Ovary (tissue), 3 donors: ENCODE measurements at regions not wholly inside any gene's neighbourhood (a gene's known extent, or its start where the extent isn't known, plus 50 kb on each side); places are given as distances from the start of the nearest gene placed in this dataset.

Experiments used
- CTCF ChIP-seq, 3 donors: fragments of 450-650 bp in 2 of 3; fragments of 200-600 bp in 1 of 3; IDR thresholded peaks; one replicate each; pipeline versions ENCODE4 v1.5.1 to v1.8.0; 2016 to 2022; ENCODE audit warnings: antibody characterized with exemption in 3 of 3, mild to moderate bottlenecking in 1 of 3
- EP300 ChIP-seq: sonication (generic); formaldehyde crosslinking; IDR thresholded peaks from one replicate; pipeline ENCODE4 v1.6.1; 2017; ENCODE audit warnings: antibody characterized with exemption
- donor health status: DM: no; HTN: no; CAD: no.

GRCh38 chr15:87502173-87502572 is 754.4 kb downstream of the NTRK3 start:
- TF ChIP-seq CTCF (IDR thresholded peaks at IDR 0.05) (no peak), EP300 (no peak)
